GM19099 (cell line): ENCODE measurements at regions not wholly inside any gene's neighbourhood (a gene's known extent, or its start where the extent isn't known, plus 50 kb on each side); places are given as distances from the start of the nearest gene placed in this dataset.

Source experiments
- POLR2A ChIP-seq: IDR thresholded peaks from 3 replicates; pipeline ENCODE4 v1.6.1; 2011; ENCODE audit warnings: low read depth; ENCODE audit not compliant: insufficient read length; ENCODE audit errors: extremely low read depth

DNA sequence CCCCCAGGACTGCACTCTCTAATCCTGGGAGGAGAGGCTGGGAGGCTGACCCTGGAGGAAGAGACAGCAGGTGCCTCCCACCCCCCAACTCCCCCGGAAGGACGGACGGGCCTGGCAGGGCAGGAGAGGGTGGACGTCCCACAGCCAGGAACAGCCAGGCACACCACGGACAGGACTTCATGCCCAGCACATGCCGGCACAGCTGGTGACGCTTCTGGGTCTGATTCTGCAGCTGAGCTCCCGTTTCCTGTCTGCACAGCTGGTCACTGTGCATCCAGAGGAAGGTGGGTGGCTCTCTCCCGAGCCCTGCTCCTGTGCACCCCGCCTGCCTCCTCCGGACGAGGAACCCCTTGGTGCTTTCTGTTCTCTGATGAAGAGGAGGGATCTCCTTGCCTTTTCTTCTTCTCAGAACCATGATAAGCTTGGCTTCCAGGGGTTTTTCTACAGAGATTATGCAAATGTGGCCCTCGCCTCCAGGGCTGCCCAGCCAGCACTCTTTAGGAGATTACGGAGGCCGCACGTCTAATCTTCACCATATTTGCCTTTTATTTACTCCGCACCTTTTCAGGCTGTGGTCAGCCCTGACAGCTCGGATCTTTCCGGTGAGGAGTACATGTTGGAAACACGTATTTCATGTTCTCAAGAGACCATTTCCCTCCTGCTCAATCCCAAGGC, 1295.8 kb downstream of the BRD1 start:
- TF ChIP-seq POLR2A, result no peak

DNA sequence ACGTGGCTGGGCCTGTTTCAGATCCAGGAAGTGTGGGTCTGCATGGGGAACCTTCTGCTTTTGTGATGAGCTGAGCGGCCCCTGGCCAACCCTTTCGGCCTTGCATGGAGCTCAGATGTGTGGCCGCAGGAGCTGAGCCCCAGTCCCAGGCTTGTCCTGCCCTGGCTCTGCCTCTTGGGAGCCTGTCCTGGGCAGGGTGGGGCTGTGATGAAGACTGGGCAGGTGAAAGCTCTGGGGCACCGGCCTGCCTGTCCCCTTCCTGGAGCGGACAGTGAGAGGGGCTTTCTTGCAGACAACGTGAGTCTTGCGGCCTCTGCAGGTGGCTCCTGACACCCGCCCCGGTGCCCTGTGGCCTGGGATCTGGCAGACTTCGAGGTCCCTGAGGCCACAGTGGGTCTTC, 1296.6 kb downstream of the BRD1 start:
- no peak for TF ChIP-seq POLR2A

DNA sequence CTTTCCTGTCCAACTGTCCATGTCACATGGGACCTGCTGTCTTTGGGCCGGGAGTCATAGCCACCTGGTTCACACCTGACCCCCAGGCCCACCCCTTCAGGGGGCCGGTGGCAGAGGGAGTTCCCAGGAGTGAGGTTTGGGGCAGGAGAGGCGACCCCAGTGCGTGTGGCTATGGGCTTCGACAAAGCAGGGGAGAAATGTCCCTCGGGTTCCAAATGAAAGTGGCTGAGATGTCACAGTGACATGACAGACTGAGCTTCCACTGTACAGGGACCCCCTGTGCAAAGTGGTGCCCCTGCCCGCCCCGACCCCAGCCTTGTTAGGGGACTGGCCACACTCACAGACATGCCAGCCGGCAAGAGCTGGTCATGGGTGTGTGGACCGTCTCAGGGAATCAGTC, 1297.0 kb downstream of the BRD1 start:
- no peak for TF ChIP-seq POLR2A

DNA sequence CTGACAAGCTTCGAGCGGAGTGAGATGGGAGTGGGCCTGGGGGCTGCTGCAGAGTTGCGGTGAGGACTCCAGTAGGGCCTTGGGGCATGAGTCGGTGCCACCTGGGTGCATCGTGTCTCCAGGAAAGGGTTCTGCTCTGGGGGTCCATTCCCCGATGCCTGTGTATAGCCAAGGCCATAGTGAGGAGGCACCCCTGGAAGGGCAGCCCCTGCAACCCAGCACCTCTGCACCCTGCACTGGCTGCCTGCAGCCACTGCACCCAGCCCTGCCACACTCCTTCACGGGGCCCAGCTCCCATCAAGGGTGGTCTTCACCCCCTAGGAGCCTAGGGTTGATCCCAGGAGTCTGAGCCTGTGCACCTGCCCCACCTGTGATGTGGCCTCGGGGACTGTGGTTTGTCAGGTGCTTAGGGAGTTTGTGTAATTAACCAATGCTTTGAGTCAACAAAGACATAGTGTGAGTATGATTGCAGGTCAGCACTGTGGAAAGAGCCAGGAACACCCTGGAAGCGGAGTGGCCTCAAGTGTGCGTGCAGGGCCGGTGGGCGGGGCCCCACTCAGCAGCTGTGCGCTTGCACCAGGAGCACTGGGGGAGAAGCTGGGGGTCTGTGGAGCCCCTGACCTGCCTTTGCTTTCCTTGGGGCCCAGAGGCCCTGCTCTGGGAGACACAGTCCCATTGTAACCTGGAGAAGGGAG, 1299.3 kb downstream of the BRD1 start:
- TF ChIP-seq POLR2A, result no peak

DNA sequence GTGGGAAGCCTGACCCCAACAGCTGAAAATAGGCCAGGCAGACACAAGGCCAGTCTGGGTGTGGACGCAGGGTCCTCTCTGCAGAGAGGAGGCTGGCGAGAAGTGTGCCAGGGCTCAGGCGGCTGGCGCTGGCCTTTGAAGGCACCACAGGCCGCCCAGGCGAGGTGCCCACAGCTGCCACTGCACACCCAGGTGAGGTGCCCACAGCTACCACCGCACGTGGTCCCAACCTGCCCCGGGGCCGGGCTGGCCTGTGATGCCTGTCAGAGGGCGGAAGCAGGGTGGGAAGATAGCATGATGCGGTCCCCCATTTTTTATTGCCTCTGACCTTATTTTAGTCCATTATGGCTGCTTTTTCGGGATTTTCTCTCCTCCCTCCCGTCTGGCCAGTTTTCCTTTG, 1303.9 kb downstream of the BRD1 start:
- no peak for TF ChIP-seq POLR2A

DNA sequence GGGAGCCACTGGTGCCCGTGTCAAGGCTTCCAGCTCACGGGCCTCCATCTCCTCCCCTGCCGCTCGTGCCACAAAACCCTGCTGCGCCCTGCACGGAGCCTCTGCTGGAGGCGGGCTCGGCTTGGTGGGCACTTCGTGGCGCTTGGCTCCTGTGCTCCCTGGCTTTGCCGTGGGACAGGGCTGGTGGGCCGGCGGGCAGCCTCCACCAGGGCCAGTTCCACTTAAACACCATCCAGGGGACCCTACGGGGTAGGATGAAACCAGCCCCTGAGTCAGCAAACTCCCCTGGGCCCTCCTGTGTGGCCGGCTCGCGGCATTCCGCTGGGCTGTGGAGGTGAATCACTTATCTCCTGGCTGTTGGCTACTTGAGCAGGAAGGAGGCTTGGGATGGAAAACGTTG, 1304.6 kb downstream of the BRD1 start:
- TF ChIP-seq POLR2A, result no peak

DNA sequence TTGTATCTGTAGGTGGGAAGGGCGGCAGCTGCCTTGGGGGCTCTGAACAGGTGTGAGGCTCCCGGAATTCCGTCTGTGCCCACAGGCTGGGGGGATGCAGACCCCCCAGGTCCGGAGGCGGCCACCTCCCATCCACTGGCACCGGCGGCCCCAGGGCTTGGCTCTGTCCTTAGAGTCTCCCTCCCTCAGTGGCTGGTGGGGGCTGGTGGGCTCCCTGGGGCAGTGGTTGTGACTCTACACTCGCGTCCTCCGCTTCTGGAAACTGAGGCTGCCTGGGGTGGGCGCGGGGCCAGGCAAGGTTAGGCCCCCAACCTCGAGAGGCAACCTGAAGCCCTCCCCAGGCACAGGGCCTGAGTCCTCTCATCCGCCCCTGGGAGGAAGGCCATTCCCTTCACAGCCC, 1305.4 kb downstream of the BRD1 start:
- TF ChIP-seq POLR2A, result no peak

DNA sequence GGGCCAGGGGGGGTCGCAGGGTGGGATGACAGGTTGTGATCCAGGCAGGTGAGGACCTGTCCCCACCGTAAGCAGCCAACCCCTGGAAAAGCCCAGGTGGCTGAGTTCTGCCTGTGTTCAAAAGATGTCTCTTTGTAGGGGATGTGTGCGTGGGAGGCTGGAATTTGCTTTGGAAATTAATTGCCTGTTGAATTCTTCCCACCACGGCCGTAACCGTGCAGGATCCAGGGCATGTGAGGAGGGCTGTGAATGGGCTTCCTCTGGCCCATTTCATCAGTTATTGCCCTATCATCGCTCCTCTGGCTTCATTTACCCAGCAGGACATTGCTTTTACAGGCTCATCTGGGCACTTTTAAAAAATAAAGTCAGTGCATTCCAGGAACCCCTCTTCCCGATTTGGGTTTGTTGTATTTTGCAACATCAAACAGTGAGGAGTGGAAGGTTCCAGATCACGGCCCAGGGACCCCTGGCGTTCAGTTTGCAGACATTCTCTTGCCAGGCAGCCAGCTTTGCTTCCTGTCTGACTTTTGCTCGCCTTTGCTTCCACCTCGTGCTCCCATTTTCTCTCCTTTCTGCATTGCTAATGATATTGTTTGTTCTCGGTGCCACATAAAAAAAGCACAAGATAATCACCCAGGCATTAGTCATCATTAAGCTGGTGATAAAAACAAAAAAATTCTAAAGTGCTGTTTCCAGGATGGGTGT, 1306.6 kb downstream of the BRD1 start:
- TF ChIP-seq POLR2A, result no peak

DNA sequence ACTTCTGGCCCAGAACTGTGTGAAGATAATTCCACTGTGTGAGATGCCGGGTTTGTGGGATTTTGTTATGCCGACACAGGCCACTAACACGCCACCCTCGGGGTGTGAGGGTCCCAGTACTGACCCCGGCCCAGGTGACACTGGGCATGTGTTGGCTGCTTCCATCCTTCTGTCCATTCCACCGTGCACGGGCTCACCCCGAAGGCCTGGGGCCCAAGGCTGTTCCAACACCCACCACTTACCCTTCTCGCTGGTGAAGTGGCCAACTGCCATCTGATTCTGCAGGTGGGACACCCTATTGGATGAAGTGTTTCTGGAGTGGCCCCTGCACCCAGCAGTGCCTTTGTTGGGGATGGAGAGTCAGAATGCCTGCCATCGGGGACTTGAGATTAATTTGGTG, 1307.5 kb downstream of the BRD1 start:
- TF ChIP-seq POLR2A, result no peak

DNA sequence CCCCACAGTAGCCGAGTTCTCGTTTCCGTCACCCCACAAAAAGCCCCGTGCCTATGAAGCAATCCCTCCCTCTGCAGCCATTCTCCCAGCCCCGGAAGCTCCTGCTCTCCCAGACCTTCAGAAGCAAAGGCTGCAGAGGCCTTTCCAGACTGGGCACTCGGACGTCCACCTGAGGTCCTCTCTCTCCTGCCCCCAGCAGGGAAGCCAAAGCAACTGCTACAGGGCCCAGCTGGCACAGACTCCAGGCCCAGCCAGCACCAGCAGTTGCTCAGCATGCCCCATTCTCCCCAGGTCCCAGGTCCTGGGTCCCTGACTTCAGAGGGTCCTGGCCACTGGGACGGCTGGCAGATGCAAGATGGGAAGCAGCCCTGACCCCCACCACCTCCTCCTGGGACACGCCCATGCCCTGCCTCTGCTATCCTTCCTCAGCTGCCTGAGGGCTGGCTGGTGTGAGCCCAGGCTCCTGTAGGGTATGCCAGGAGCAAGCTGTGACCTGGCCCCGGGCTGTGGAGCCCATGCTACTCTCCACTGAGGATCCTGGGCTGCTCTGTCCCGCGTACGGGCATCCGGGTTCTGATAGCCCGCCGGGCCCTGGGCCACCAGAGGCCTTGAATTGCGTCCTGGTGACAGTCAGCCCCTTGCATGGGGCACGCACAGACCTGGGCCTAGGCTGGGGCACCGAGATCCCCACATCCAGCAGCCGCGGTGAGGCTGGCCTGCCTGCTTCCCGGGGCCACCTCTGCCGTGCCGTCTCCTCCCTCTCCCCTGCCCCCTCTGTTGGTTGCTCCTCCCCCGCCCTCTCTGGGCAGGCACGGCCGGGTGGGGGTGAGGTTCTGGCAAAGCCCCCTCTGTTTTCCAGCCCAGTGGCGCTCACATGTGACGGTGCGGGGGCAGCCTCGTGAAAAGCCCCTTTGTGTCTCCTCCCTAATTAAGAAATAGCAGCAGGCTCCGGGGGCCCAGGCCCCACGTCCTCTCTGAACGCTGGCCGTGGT, 1310.3 kb downstream of the BRD1 start:
- no peak for TF ChIP-seq POLR2A

DNA sequence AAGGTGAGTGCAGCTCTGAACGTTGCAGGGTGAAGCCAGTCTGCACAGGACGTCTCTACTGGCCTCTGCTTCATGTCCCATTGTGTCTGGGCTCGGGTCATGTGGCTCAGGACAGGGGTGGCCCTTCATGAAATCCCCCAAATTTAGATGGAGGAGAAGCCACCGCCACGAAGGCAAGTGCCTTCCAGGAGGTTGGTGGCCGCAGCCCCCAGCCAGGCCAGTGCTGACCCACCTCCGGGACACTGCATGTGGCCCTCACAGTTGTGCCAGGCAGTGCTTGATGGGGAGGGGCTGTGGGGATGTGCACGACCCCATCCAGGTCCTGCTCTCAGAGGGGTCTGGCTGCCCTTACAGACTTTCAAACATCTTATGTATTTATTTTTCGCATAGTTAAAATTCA, 1311.1 kb downstream of the BRD1 start:
- TF ChIP-seq POLR2A, result no peak

DNA sequence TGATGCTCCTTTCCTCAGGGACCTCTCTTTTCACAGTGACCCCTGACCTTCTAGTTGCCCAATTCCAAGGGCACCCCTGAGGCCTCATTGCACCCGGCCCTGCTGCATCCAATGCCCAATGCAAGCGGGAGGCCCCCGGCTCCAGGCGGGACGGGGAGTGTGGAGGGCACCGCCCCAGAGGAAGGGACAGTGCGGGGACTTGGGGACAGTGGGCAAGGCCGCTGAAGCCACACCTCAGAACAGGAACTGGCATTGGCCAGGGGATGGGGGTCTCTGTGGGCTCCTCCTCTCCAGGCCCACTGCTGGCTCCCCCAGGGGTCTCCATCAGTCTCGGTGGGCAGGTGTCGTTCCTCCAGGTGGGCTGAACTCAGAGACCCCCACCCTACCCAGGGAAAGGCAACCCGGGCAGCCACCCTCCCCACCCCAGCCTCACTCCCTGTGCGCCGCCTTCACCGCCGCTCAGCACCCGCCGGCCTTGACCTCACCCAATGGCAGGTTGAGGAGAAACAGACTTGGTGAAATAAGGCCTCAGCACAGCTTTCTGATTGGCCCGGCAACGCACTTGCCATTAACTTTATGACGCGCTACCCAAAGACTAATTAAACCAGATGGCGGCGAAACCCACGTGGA, 1312.0 kb downstream of the BRD1 start:
- no peak for TF ChIP-seq POLR2A

DNA sequence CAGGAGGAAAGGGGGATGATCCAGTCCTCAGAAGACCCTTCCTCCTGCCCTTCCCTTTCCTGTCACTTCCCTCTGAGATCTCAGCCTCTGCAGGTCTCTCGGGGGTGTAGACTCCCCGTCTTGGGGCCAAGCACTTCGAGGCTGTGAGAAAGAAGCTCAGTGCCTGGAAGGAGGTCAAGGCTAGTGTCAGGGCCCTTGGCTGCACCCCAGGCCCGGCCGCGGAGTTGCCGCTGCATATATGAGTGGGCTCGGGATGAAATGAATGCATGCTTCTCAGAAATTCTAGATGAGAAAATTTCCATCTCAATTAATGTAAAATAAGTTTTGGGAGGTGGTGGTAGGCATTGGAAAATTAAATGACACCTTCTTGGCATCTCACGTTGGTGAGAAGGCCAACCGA, 1313.7 kb downstream of the BRD1 start:
- no peak for TF ChIP-seq POLR2A

DNA sequence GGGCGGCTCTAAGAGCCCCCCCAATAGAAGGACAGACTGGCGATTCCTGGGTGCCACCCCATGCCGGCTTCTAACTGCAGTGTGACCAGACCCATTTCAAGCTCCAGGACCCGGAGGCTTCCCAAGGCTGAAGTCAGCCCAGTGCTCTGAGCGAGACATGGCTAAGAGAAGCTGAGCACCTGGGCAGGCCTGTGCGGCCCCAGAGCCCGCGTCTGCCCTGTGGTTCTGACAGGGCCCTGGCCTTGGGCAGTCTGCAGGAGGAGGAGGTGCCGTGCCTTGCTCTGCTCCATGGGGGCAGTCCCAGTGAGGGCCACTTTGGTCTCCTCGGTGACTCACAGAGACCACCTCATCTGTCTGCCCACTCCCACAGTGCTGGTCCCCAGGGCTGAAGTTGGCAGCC, 1314.2 kb downstream of the BRD1 start:
- TF ChIP-seq POLR2A, result no peak

DNA sequence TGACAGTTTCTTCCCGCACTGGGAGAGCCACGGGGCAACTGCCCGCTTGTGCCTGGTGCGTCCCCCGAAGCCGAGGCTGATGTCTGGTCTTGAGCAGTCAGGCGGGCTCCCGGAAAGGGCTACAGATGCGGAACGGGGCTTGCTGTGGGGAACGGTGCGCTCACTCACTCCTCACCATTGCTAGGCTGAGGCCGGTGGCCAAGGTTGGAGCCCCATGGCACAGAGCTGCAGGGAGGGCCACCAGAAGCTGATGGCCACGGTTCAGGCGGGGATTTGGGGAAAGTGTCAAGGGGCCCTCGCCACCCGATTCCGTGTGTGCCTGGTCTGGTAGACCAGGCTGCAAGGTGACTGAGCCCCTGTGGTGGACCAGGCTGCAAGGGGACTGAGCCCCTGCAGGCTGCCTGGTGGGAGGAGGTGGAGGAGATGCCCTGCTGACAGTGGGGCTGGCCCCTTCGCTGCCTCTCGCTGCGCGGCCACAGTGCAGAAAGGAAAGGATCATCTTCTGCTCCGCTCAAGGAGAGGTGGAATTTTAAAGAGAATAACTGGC, 1315.8 kb downstream of the BRD1 start:
- TF ChIP-seq POLR2A, result no peak

DNA sequence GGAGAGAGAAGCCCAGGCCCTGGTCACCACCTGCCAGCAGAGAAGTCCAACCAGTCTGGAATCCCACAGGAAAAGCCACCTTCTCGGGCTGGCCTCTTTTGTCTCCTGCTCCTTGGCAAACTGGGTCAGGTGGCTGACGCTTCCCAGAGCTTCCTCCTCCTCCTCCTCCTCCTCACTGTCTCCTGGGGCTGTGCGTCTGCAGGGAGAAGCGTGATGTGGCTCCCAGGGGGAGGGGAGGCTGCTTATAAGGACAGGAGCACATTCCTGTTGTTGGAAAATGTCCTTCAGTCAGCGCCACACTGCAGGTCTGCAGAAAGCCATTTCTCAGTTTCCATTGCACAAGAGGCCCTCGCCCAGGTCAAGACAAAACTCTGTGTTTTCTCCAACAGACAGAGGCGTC, 1316.5 kb downstream of the BRD1 start:
- no peak for TF ChIP-seq POLR2A
